HepG2 (cell line): ENCODE measurements at regions not wholly inside any gene's neighbourhood (a gene's known extent, or its start where the extent isn't known, plus 50 kb on each side); places are given as distances from the start of the nearest gene placed in this dataset.
A peak's percentile ranks its signal among the peaks of the same experiment; 100 is the strongest.

ENCODE experiments used
- ATAC-seq: fragments of 200-7000 bp; cut with Tn5 transposase; 3 replicates; pipeline ENCODE4 v1.9.1; 2020; ENCODE audit warnings: mild to moderate bottlenecking, moderate library complexity
- BruUV-seq: library from RNA; stranded (reverse); fragments of 400-500 nt; replicated peaks from 2 replicates; lab custom pipeline; 2021; lab: Mats Ljungman, UMichigan
- CTCF ChIA-PET: fragments of 300-600 bp; formaldehyde crosslinking; extraction: SDS; loops from one replicate; lab custom pipeline; 2021; ENCODE audit warnings: low total read pairs, inconsistent platforms, low intra/inter-chr PET ratio; lab: Yijun Ruan, JAX
- POLR2A ChIA-PET: fragments of 350-600 bp; sonication (Branson Sonifier 250); formaldehyde crosslinking; loops from one replicate; lab custom pipeline; 2020; ENCODE audit warnings: antibody characterized with exemption, inconsistent platforms; lab: Yijun Ruan, JAX
- DNase-seq: peaks from one replicate; pipeline ENCODE4 v3.0.0-alpha.2; 2015; ENCODE audit warnings: low spot score
- FAIRE-seq: peaks from 3 replicates; lab custom pipeline; 2011; peaks lifted over from hg19 to GRCh38; lab: Jason Lieb, UNC
- H2AFZ ChIP-seq: one replicate; pipeline ENCODE4 v1.6.1; 2011; ENCODE audit warnings: low read length, inconsistent platforms
- H3K27ac ChIP-seq: fragments of 300-600 bp; 3 replicates; pipeline ENCODE4 v1.8.0; 2011; ENCODE audit warnings: mixed run types, mild to moderate bottlenecking, mixed read lengths, low read length, inconsistent platforms; ENCODE audit not compliant: insufficient read depth; ENCODE audit errors: extremely low read length
- H3K27me3 ChIP-seq, 2 experiments: fragments of 200-600 bp in 1 of 2; 2 replicates in 1 of 2; 3 replicates in 1 of 2; pipeline versions ENCODE4 v1.6.0 to v1.8.0; 2011; ENCODE audit warnings: low read length in 2 of 2, mild to moderate bottlenecking in 2 of 2, moderate library complexity in 2 of 2, inconsistent platforms in 1 of 2; ENCODE audit not compliant: insufficient read depth in 2 of 2, control insufficient read depth in 1 of 2
- H3K36me3 ChIP-seq, 2 experiments: fragments of 200-600 bp in 1 of 2; replicated peaks in 1 of 2; 2 replicates in 1 of 2; 3 replicates in 1 of 2; pipeline versions ENCODE4 v1.5.1 to v1.8.0; 2011; ENCODE audit warnings: low read length in 2 of 2, inconsistent platforms in 1 of 2; ENCODE audit not compliant: insufficient read depth in 2 of 2, control insufficient read depth in 1 of 2
- H3K4me1 ChIP-seq: 2 replicates; pipeline ENCODE4 v1.5.1; 2012; ENCODE audit warnings: low read length, inconsistent platforms; ENCODE audit not compliant: insufficient read depth
- H3K4me2 ChIP-seq: 2 replicates; pipeline ENCODE4 v1.6.0; 2011; ENCODE audit warnings: low read depth, low read length, inconsistent platforms
- H3K4me3 ChIP-seq, 3 experiments: fragments of 200-600 bp in 1 of 3; sonication (generic), shearing (Covaris generic) in 1 of 3; replicated peaks in 1 of 3; 2 replicates each; pipeline ENCODE4 v1.5.1; 2011 to 2016; ENCODE audit warnings: low read length in 3 of 3, inconsistent platforms in 2 of 3, low read depth in 2 of 3, mild to moderate bottlenecking in 2 of 3, control low read depth in 1 of 3, mixed read lengths in 1 of 3; ENCODE audit not compliant: insufficient read depth in 1 of 3
- H3K79me2 ChIP-seq: one replicate; pipeline ENCODE4 v1.6.1; 2011; ENCODE audit warnings: low read length, inconsistent platforms; ENCODE audit not compliant: insufficient read depth
- H3K9ac ChIP-seq: 2 replicates; pipeline ENCODE4 v1.6.0; 2011; ENCODE audit warnings: mild to moderate bottlenecking, low read depth, low read length, inconsistent platforms; ENCODE audit not compliant: insufficient read depth
- H3K9me3 ChIP-seq: 2 replicates; pipeline ENCODE4 v1.5.1; 2012; ENCODE audit warnings: mild to moderate bottlenecking, low read length
- H4K20me1 ChIP-seq: 2 replicates; pipeline ENCODE4 v1.6.0; 2011; ENCODE audit warnings: inconsistent platforms, mild to moderate bottlenecking, low read length, moderate library complexity; ENCODE audit not compliant: insufficient read depth
- GPN1 ChIP-seq: sonication (generic); formaldehyde crosslinking; IDR thresholded peaks from 2 replicates; pipeline ENCODE4 v1.5.1; 2020; ENCODE audit warnings: missing genetic modification reagents, borderline replicate concordance
- MAFF ChIP-seq: IDR thresholded peaks from 2 replicates; pipeline ENCODE4 v1.6.1; 2011; ENCODE audit warnings: low read depth, low read length, improper control_type of control experiment
- NFKBIZ ChIP-seq: IDR thresholded peaks from 2 replicates; pipeline ENCODE4 v1.6.1; 2018; ENCODE audit warnings: missing genetic modification reagents, missing compliant biosample characterization
- SP1 ChIP-seq, 2 experiments: fragments of 450-650 bp in 1 of 2; sonication (generic) in 1 of 2; formaldehyde crosslinking in 1 of 2; IDR thresholded peaks; 2 replicates each; pipeline versions ENCODE4 v1.4.0 to v1.6.1; 2016 to 2020; ENCODE audit warnings: missing genetic modification reagents in 1 of 2
- TIGD3 ChIP-seq: sonication (generic); formaldehyde crosslinking; IDR thresholded peaks from 2 replicates; pipeline ENCODE4 v1.5.1; 2020; ENCODE audit warnings: mild to moderate bottlenecking, missing genetic modification reagents, borderline replicate concordance
- TOPORS ChIP-seq: sonication (generic); formaldehyde crosslinking; IDR thresholded peaks from 2 replicates; pipeline ENCODE4 v1.8.0; 2023; ENCODE audit warnings: mild to moderate bottlenecking, missing genetic modification reagents
- ZBTB20 ChIP-seq: sonication (generic); formaldehyde crosslinking; IDR thresholded peaks from 2 replicates; pipeline ENCODE4 v1.8.1; 2023; ENCODE audit warnings: missing genetic modification reagents, low read depth, mild to moderate bottlenecking, borderline replicate concordance
- ZNF10 ChIP-seq: sonication (generic); formaldehyde crosslinking; IDR thresholded peaks from 2 replicates; pipeline ENCODE4 v1.4.0; 2020; ENCODE audit warnings: mild to moderate bottlenecking, low read depth, missing genetic modification reagents, borderline replicate concordance
- ZNF282 ChIP-seq: fragments of 450-650 bp; IDR thresholded peaks from 2 replicates; pipeline ENCODE4 v1.6.1; 2018; ENCODE audit not compliant: partially characterized antibody
- ZNF792 ChIP-seq: IDR thresholded peaks from 2 replicates; pipeline ENCODE4 v1.6.1; 2016
- WGBS: methylation state at CpG from one replicate; pipeline ENCODE4 v1.1.6; 2017; ENCODE audit warnings: low lambda C conversion rate; 5-methylcytosine and 5-hydroxymethylcytosine counted together
- in situ Hi-C: cut with HindIII; loops from 2 replicates; pipeline ENCODE4 v1.10.0; 2017; ENCODE audit warnings: low pct_unique_long_range_greater_than_20kb; ENCODE audit not compliant: extremely low pct_ligation_motif_present
- intact Hi-C: fragments of 100-400 bp; cut with micrococcal nuclease; formaldehyde crosslinking; loops from one replicate; pipeline ENCODE4 v1.10.0; 2022; ENCODE audit not compliant: unreplicated experiment
- TF ChIP-seq, protein P1 (sequence below): sonication (generic); formaldehyde crosslinking; IDR thresholded peaks from 2 replicates; pipeline ENCODE4 v1.5.1; 2020; ENCODE audit warnings: mild to moderate bottlenecking, missing genetic modification reagents, borderline replicate concordance

- H3K4me3 ChIP-seq: no peak overlapping the region
- ChIA-PET POLR2A (no interaction called here), CTCF (no interaction called here)
- H3K27ac ChIP-seq: no peak overlapping the region
- no peaks in the 10 kb centered on the region for H3K27me3 ChIP-seq
- H3K4me1 ChIP-seq: no peaks in the 10 kb centered on the region
- H3K9ac ChIP-seq: no peak overlapping the region
- TF ChIP-seq GPN1 (no peak), NFKBIZ (CRISPR knock-in tag) (no peak), ZNF282 (no peak), TOPORS (CRISPR knock-in tag) (no peak), ZNF10 (CRISPR knock-in tag) (no peak)
- no peaks in the 10 kb centered on the region for H4K20me1 ChIP-seq
- intact Hi-C loops (no loop called here), in situ Hi-C loops (no loop called here)
- no peaks in the 10 kb centered on the region for H3K79me2 ChIP-seq
- ATAC-seq (no peak), FAIRE-seq (no peak), DNase-seq (no peak)
- BruUV-seq: no TSS peak
- no peak overlapping the region for H2AFZ ChIP-seq
- peaks cover 1 to 11% of the 10 kb centered on the region in 2 experiments; a peak in 3 of 5 replicates for H3K36me3 ChIP-seq
- WGBS: 78% methylated on average over 5 of the region's 5 CpGs
- H3K9me3 ChIP-seq: no peaks in the 10 kb centered on the region
- H3K4me2 ChIP-seq: no peak overlapping the region
Observed at GRCh38 chr15:62712455-62712839, 330.1 kb upstream of the TPM1 start.

GRCh38 chr15:62715946-62716345 lies 326.6 kb upstream of the TPM1 start:
- Histone ChIP-seq H3K4me3 (no peak overlapping the region), H3K4me2 (no peak overlapping the region), H3K79me2 (no peaks in the 10 kb centered on the region), H3K9me3 (no peaks in the 10 kb centered on the region), H2AFZ (no peak overlapping the region), H3K27me3 (no peaks in the 10 kb centered on the region), H3K9ac (no peak overlapping the region), H4K20me1 (no peaks in the 10 kb centered on the region), H3K4me1 (no peaks in the 10 kb centered on the region), H3K36me3 (peaks cover 8 to 18% of the 10 kb centered on the region in 2 experiments; a peak in 4 of 5 replicates), H3K27ac (no peak overlapping the region)
- ChIA-PET POLR2A (no interaction called here), CTCF (no interaction called here)
- in situ Hi-C loops: no loop called here
- FAIRE-seq: no peak
- intact Hi-C loops: no loop called here
- no peak for ATAC-seq
- no peak for DNase-seq
- BruUV-seq: no TSS peak
- TF ChIP-seq ZNF792 (no peak), ZBTB20 (CRISPR knock-in tag) (no peak), MAFF (peak; percentile 49), TIGD3 (CRISPR knock-in tag) (no peak), SP1 (IDR thresholded peaks at IDR 0.05) (no peak), SP1 (CRISPR knock-in tag; IDR thresholded peaks at IDR 0.05) (no peak)
- TF ChIP-seq, protein P1, sequence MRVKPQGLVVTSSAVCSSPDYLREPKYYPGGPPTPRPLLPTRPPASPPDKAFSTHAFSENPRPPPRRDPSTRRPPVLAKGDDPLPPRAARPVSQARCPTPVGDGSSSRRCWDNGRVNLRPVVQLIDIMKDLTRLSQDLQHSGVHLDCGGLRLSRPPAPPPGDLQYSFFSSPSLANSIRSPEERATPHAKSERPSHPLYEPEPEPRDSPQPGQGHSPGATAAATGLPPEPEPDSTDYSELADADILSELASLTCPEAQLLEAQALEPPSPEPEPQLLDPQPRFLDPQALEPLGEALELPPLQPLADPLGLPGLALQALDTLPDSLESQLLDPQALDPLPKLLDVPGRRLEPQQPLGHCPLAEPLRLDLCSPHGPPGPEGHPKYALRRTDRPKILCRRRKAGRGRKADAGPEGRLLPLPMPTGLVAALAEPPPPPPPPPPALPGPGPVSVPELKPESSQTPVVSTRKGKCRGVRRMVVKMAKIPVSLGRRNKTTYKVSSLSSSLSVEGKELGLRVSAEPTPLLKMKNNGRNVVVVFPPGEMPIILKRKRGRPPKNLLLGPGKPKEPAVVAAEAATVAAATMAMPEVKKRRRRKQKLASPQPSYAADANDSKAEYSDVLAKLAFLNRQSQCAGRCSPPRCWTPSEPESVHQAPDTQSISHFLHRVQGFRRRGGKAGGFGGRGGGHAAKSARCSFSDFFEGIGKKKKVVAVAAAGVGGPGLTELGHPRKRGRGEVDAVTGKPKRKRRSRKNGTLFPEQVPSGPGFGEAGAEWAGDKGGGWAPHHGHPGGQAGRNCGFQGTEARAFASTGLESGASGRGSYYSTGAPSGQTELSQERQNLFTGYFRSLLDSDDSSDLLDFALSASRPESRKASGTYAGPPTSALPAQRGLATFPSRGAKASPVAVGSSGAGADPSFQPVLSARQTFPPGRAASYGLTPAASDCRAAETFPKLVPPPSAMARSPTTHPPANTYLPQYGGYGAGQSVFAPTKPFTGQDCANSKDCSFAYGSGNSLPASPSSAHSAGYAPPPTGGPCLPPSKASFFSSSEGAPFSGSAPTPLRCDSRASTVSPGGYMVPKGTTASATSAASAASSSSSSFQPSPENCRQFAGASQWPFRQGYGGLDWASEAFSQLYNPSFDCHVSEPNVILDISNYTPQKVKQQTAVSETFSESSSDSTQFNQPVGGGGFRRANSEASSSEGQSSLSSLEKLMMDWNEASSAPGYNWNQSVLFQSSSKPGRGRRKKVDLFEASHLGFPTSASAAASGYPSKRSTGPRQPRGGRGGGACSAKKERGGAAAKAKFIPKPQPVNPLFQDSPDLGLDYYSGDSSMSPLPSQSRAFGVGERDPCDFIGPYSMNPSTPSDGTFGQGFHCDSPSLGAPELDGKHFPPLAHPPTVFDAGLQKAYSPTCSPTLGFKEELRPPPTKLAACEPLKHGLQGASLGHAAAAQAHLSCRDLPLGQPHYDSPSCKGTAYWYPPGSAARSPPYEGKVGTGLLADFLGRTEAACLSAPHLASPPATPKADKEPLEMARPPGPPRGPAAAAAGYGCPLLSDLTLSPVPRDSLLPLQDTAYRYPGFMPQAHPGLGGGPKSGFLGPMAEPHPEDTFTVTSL (CRISPR knock-in tag): no peak
